ENCODE measurements at regions not wholly inside any gene's neighbourhood (a gene's known extent, or its start where the extent isn't known, plus 50 kb on each side); places are given as distances from the start of the nearest gene placed in this dataset.

GRCh38 chr14:104349950-104350349 lies 211.6 kb downstream of the KIF26A start:
- TF ChIP-seq, protein P1, sequence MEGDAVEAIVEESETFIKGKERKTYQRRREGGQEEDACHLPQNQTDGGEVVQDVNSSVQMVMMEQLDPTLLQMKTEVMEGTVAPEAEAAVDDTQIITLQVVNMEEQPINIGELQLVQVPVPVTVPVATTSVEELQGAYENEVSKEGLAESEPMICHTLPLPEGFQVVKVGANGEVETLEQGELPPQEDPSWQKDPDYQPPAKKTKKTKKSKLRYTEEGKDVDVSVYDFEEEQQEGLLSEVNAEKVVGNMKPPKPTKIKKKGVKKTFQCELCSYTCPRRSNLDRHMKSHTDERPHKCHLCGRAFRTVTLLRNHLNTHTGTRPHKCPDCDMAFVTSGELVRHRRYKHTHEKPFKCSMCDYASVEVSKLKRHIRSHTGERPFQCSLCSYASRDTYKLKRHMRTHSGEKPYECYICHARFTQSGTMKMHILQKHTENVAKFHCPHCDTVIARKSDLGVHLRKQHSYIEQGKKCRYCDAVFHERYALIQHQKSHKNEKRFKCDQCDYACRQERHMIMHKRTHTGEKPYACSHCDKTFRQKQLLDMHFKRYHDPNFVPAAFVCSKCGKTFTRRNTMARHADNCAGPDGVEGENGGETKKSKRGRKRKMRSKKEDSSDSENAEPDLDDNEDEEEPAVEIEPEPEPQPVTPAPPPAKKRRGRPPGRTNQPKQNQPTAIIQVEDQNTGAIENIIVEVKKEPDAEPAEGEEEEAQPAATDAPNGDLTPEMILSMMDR (IDR thresholded peaks at IDR 0.05; ENCODE audit: poor library complexity), result no peak
- TF ChIP-seq EZH2phosphoT487 (IDR thresholded peaks at IDR 0.05; ENCODE audit: low read depth, severe bottlenecking, unreplicated experiment) (no peak), EZH2 (IDR thresholded peaks at IDR 0.05; ENCODE audit: borderline replicate concordance) (no peak)
